Activated CD4-positive, CD25-positive, alpha-beta regulatory T cell treated with anti-CD3 and anti-CD28 coated beads, Interleukin-2, amount 50 U/mL, for 72 hours (primary cell): ENCODE measurements at regions not wholly inside any gene's neighbourhood (a gene's known extent, or its start where the extent isn't known, plus 50 kb on each side); places are given as distances from the start of the nearest gene placed in this dataset.
"Not testable (repeated sequence)": the region's sequence is repeated elsewhere in the genome, so short reads cannot be mapped to it uniquely, and the experiment has no call there.

Source experiments
- DNase-seq: peaks from one replicate; pipeline ENCODE4 v3.0.0; 2021

DNA sequence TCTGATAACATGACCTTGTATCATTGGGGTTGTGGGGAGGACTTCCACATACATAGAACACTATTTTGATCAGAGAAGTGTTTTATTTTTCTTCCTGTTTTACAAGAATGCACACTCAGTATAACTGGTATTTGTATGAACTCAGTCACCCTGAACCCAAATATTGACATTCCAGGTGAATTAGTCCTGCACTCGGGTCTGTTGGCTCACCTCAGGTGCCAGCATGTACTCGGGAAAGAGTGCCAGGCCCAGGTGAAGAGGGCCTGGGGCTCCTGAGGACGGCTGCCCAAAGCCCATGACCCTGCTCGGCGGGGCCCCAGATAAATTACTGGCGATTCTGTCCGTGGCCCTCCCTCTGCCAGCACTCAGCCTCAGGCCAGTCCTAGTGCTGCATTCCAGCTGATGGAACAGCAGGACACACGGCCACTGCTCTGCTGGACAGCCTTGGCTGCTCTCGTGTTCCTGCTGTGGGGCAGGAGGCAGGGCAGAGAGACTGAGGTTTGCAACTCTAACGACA, 75.4 kb upstream of the TMPRSS2 start:
- DNase-seq = no peak

DNA sequence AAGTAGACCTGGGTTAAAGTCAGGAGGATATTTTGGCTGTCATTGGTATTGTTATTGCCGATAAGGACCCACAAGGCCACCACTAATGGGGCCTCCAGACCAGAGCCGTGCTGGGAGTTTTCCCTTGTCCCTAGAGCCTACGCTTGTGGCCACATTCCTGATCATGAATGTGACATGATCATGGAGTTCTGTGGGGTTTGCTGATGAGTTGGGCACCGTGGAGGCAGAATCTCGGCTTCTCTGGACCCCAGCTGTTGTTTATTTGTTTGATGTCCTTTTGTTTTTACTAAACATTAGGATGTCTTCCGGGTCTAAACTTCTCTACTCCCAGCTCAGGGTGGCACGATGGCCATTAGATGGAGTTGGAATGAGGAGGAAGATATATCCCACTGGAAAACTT, 74.9 kb upstream of the TMPRSS2 start:
- DNase-seq = no peak

DNA sequence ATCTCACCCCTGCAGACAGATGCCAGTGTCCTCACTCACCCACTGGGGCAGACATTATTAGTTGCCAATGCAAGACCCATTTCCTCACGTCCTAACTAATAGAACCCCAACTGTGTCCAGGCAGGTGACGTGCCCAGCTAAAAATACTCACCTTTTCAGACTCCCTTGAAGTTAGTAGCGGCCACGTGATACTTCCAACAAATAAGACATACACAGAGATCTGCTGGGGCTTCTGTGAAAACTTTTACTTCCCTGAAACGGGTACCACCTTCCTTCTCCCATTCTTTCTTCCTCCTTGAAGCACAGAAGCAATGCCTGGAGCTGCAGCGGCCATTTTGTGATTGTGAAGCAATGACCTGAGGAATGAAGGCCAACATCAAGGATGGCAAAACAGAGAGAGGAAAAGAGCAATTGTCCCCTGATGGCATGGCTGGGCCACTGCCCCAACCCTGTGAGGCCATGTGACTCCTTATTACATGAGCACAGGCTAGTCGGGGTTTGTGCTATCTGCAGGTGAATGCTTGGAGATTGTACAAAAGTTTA, 74.4 kb upstream of the TMPRSS2 start:
- DNase-seq = no peak

DNA sequence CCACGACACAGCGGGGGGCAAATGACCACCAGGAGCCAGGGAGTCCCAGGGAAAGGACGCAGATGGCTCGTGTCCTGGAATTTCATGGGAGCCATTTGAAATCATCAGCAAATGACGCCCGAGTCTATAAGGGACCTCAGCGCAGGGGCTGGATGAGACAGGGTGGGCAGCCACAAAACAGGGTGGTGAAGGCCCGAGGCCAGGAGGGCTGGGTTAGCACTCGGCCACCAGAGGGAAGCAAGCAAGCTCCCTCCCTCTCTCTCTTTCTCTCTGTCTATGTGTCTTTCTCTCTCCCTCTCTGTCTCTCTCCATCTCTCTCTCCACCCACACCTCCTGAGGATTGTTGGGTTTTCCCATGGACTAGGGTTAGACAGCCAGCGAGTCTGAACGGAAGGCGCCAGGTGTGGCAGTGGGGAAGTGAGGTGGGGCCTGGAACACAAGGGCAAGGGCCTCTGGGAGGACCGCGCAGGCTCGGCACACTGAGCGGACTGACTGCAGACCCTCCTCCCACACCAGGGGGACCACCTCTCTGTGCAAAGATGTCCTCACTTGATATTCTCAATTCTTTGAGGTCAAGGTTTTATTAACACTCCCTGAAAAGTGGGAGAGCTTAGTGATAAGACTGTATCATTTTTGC, 73.8 kb upstream of the TMPRSS2 start:
- DNase-seq = no peak

DNA sequence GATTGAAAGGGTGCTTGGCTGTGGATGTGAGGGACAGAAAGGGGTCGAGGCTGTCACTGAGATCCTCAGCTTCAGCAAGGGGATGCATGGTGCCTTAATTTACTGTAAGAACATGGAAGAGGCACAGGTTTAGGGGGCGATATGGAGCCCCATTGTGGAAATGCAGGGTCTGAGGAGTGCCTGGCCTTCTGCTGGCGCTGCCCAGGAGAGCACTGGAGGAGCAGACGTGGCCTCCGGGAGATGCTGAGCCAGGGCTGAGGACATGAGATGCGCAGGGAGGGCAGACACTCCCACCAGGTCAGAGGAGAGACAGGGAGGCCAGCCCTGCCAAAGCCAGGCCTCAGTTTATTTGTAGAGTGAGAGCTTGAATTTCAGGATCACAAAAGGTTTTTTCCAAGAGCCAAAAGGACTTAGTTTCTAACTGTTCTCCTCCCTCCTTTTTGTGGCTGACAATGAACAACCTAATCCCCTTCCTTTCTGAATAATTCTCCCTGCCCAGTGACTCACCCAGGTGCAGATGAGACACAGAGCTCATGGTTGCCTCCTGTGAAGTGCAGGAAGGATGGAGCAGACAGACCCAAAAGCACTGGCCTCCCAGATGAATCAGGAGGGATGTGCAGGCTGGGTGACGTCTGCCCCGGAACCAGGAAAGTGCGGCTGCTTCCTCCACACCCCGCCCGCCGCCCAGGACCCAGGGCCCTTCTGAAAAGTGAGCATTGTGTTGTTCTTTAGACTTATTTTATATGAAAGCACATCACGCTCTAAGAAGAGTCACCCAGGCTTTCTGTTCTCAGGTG, 73.0 kb upstream of the TMPRSS2 start:
- DNase-seq = no peak

DNA sequence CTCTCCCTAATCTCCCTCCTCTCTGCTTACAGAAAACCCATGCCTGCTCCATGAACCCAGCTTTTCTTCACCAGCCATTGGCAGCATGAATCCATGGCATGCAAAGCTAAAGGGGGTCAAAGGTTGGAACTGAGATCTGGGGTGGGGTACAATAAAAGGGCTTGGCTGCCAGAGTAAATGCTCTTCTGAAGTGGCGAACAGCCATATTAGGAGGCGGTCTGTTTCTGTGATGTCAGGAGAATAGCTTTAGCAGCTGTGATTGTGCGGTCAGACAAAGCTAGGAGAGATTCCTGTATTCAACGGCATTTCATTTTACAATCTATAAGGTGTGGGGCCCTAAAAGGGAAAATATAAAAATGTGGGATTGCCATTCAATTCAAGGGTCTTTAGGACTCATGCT, 71.7 kb upstream of the TMPRSS2 start:
- no peak for DNase-seq

DNA sequence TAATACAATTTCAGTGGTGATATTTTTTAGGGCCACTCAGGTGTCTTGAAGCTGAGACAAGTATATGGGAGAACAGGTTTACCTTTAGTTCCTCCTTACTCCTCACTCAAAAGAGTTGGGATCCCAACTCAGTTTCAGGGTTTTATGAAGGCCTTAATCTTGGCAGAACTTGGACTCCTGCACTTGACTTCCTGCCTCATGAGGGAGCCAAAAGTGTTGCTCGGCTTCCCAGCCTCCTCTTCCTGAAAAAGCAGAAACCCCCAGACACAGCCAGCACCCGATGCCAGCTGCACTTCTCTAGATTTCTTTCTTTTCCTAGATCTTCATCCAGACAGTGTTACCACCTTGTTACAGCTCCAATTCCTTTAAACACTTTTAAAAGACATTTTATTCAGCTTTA, 70.8 kb upstream of the TMPRSS2 start:
- DNase-seq = no peak

DNA sequence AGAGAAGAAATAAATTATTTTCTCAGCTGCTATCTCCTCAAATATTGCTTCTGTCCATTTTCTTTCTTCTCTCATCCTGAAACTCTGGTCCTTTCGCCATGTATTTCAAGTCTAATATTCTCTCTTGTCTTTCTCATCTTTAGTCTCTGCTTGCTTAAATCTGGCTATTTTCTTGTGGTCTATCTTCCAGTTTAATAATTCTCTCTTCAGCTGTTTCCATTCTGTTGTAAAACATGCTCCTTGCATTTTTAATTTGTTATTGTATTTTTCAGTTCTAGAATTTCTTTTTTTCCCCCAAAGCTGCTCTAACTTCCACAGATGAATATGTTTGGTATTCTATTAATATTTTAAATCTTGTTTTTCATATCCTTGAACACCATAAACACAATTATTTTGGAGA, 70.1 kb upstream of the TMPRSS2 start:
- no peak for DNase-seq

DNA sequence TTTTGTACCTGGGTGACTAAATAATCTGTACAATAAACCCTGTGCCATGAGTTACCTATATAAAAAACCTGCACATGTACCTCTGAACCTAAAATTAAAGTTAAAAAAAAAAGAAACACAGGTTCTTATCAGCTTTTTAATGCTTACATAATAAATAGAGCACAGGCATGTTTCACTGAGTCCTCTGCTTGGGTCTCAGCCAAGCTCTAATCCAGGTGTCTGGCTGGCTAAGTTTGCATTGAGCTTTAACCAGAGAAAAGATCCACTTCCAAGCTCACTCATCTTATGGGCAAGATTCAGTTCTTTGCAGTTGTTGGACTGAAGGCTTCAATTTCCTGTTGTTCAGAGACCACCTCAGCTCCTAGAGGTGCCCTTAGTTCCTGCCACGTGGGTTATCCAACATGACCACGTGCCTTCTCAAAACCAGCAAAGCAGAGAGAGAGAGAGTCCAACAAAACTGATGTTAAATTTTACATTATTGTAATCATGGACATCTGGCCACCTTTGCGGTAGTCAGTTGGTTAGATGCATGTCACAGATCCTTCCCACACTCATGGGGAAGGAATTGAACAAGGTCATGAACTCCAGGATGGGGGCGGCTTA, 68.2 kb upstream of the TMPRSS2 start:
- no peak for DNase-seq

DNA sequence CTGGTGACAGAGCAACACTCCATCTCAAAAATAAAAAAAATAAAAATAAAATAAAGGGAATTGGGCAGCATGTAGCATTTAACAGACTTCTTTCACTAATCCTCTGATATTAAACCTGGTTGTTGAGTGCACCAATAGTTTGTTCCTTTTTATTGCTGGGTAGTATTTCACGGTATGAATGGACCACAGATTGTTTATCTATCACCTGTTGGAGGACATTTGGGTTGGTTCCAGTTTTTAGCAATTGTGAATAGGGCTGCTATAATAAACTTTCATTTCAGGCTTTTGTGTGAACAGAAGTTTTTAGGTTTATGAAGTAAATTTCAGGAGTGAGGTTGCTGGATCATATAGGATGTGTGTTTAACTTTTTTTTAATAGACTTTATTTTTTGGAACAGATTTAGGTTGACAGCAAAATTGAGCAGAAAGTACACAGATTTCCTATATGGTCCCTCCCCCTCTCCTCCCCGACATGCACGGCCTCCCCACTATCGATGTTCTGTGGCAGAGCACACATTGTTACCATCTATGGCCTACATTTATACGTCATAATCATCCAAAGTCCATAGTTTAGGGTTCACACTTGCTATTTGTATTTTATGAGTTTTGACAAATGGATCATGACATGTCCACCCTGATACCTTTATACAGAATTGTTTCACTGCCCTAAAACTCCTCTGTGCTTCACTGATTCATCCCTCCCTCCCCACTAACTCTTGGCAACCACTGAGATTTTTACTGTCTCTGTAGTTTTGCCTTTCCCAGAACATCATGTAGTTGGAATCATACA, 66.1 kb upstream of the TMPRSS2 start:
- no peak for DNase-seq

DNA sequence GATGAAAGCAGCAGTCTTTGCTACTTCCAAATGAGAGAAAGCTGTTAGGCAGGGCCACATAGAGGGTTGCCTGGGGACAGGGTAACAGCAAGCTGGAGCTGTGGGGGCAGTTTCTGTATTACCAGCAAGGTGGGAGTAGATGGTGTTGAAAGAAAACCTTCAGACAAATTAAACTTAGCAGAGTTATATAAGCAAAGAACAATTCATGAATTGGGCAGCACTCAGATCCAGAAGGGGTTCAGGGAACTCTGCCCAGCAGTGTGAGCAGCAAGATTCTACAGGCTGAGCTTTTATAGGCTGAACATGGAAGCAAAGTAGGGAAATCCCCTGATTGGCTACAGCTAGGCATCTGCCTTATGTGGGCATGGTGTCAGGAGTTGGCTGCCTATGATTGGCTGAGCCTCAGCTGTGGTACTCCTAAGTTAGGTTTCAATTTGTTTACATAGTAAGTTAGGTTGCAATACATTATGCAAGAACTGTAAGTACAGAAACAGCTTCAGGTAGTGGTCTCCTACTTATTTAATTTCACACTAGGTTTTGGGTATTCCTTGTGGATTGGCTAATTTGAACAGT, 64.1 kb upstream of the TMPRSS2 start:
- DNase-seq = no peak

DNA sequence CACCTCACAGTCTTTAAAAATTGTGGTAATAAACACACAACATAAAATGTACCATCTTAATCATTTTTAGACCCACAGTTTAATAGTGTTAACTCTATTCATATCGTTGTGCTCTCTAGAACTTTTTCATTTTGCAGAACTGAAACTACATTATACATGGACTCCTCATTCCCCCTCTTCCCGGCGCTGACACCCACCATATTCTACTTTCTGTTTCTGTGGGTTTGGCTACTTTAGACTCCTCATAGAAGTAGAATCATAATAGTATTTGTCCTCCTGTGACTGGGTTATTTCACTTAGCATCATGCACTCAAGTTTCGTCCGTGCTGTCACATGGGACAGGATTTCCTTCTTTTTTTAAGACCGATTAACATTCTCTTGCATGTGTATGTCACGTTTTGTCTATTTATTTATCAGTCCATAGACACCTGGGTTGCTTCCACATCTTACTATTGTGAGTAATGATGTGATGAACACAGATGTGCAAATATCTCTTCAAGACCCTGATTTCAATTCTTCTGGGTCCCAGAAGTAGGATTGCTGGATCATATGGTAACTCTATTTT, 62.9 kb upstream of the TMPRSS2 start:
- no peak for DNase-seq

DNA sequence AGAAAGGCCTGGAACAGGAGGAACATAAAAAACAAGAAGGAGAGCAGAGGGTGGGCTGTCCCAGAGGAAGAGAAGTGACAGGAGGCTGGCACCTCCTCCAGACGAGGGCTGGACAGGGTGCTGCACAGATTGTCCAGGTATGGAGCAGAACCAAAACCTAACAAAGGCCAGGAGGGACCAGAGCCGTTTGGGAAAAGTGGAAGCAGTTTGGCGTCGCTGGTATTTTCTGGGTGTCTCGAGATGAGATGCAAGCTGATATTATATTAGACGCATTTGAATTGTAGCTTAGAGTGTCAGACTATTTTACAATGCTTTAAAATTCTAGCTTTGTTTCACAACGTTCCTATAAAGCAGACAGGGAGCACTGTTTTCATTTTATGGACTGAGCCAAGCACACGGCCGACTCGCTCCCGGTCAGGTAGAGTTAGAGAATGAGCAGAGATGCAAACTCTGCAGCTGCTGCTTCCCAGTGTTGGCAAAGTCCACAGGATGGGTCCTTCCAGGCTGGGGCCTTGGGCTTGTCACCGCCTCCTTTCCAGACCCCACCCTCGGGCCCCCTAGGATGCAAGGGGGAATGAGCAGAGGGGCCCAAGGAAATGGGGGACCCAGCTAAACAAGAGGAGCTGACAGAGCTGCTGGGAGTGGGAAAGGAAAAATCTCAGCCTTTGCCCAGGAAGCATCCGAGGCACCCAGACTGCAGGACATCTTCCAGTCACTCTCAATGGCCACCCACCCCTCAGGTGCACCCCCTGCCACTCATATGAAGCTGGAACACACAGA, 60.8 kb upstream of the TMPRSS2 start:
- DNase-seq = no peak

DNA sequence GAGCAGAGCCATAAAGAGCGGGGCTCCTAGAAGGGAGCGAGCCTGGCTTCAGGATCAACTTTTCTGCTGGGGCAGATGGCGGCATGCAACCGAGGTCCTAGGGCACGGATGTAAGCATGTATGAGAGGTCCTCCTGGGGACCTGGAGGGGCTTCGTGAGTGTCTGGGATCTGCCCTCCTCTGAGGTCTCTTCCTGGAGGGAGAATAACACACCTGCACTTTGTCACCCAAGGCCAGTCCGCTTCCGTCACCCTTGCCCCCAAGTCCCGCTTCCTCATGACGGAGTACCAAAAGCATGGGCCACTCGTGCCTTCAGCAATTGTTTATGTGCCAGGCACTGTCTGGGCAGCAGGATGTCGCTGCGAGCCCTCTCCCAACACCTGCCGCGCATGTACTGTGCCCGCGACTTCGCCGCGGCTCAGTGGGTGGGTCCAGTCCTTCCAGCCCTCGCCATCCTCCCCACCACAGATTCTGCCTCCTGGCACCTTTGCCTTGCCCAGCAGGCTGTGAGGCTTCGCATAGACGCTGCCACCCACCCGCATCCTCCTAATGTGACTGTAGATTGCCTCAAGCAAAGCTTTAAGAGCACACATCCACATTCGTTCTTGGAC, 60.0 kb upstream of the TMPRSS2 start:
- no peak for DNase-seq

DNA sequence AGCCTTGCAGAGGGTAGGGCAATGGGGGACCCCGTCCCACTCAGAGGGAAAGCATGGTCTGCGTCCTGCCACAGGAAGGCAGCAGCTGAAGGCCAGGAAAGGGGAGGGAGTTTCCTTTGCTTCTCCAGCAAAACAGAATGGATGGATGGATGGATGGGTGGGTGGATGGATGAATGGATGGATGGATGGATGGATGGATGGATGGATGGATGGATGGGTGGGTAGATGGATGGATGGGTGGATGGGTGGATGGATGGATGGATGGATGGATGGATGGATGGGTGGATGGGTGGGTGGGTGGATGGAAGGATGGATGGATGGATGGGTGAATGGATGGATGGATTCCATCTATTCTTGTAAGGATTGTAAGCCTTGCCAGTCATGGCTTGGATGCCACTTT, 59.3 kb upstream of the TMPRSS2 start:
- DNase-seq = not testable (repeated sequence)

DNA sequence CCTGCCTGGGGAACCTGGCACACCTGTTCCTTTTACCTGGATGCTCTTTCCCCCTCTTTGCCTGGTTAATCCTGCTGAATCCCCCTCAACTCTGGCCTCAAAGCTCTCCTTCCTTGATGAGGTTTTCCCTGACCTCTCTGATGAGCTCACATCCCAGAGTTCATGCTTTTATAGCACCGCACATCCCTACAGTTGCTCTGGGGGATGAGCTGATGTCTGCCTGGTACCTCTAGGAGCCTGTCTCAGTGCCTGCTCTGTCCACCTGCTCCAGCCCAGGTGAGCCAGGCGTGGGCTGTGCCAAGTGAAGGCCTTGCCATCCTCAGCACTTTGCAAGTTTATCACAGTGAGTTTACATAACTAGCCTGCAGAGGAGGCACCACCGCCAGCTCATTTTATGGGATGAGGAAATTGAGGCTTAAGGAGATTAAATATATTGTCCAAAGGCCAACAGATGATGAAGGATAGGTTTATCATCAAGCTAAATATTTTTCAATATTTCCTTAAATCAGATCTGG, 58.6 kb upstream of the TMPRSS2 start:
- DNase-seq = no peak

DNA sequence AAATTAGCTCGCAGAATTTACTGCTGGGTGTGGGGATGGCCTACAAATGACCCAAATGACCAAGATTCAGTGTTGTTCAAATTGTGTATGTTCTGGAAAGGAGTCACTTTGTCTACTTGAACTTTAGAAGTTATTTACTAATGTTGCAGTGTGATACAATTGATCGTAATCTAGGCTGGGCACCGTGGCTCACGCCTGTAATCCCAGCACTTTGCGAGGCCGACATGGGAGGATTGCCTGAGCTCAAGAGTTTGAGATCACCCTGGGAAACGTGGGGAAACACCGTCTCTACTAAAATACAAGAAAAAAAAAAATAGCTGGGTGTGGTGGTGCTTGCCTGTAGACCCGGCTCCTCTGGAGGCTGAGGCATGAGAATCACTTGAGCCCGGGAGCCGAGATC, 57.6 kb upstream of the TMPRSS2 start:
- DNase-seq = no peak

DNA sequence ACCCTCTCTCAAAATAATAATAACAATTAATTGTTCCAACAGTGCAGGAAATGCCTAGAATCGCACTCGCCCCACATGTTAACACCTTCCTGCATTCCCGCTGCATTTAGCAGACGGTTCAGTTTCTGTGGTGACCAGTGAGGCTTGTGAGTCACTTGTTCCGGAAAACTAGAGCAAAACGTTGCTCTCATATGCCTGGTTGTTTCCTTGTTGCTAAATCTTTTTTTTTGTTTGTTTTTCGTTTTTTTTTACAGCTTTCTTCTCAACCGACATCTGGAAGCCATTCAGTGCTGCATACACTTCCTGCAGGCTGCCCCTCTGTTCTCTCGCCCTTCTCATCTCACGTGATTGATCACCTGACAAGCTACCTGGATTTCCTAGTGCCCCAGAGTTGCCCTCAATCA, 56.9 kb upstream of the TMPRSS2 start:
- DNase-seq = no peak

DNA sequence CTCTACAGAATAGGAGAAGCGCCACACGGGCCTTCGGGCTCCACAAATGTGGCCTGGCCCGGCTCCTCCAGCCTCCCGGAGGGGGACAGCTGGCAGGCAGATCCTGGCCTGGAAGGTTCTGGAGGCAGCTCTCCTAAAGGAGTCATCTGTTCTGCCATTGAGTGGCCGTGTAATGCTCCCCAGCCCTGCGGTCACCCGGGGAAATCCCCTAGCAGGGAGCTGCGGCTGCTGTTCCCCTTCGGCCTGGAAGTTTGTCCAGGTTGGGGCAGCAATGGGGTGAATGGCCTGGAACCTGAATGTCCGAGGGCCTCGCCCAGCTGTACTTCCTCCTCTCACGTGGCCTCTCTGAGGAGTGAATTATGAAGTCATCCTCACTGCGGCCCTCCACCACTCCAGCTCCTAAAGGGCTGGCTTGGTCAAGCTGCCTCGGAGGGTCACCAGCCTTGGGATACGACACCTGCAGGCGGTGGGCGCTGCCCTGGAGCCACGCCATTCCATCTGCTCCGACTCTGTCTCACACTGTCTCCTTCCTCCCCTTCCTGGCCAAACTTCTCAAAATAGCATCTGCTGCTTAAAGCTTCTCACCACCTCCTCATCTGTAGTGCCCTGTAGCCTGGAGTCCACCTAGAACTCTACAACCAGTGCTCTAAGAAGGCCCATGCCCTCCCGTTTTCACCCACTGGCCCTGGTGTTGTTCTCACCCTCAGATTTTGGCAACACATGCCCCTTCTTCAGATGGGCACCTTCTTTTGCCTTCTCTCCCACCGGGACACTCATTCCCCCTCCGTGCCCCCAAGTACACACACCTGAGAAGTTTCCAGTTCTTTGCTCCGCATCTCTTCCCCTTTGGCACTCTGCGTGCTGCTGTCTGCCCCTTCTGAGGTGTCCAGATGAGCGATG, 54.4 kb upstream of the TMPRSS2 start:
- no peak for DNase-seq

DNA sequence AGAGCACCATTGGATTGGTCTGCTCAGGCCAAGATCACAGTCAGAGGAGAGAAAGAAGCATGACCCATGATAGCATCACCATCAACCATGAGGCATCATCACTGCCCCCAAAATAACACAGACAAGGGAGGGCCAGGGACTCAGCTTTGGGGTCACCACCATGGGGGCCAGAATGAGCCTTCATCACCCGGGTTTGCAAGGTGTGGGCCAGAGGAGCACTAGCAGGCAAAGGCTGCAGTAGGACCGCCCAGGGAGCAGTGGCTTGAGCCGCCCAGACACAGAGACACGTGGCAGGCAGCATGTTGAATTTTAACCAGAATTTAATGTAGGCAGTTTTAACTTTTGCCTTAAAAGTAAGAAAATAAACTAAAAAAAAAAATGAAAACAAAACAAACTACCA, 53.7 kb upstream of the TMPRSS2 start:
- DNase-seq = no peak
